Fibroblast of lung (primary cell): ENCODE measurements at regions not wholly inside any gene's neighbourhood (a gene's known extent, or its start where the extent isn't known, plus 50 kb on each side); places are given as distances from the start of the nearest gene placed in this dataset.

Experiments
- DNase-seq, 2 donors: peaks; one replicate each; pipeline versions ENCODE4 v3.0.0 to v3.0.0-alpha.2; 2010; ENCODE audit warnings: low read depth in 2 of 2
- H2AFZ ChIP-seq: 2 replicates; pipeline ENCODE4 v1.5.1; 2012; ENCODE audit warnings: low read length, control low read depth, inconsistent platforms
- H3K27ac ChIP-seq: 2 replicates; pipeline ENCODE4 v1.5.1; 2011; ENCODE audit warnings: low read length, control low read depth; ENCODE audit not compliant: insufficient read depth
- H3K27me3 ChIP-seq: 2 replicates; pipeline ENCODE4 v1.5.1; 2011; ENCODE audit warnings: mild to moderate bottlenecking, low read length; ENCODE audit not compliant: control insufficient read depth, insufficient read depth
- H3K36me3 ChIP-seq: 2 replicates; pipeline ENCODE4 v1.5.1; 2011; ENCODE audit warnings: low read length; ENCODE audit not compliant: control insufficient read depth, insufficient read depth
- H3K4me1 ChIP-seq: 2 replicates; pipeline ENCODE4 v1.5.1; 2011; ENCODE audit warnings: low read length; ENCODE audit not compliant: control insufficient read depth, insufficient read depth; ENCODE audit errors: extremely low read depth
- H3K4me2 ChIP-seq: 2 replicates; pipeline ENCODE4 v1.5.1; 2011; ENCODE audit warnings: low read length, control low read depth; ENCODE audit not compliant: insufficient read depth; ENCODE audit errors: extremely low read depth
- H3K4me3 ChIP-seq, 4 experiments: fragments of 200-600 bp in 1 of 4; sonication (generic) in 1 of 4; replicated peaks in 1 of 4; 2 replicates each; pipeline ENCODE4 v1.5.1; 2011 to 2016; ENCODE audit warnings: low read length in 4 of 4, low read depth in 3 of 4, mild to moderate bottlenecking in 3 of 4, control low read depth in 2 of 4, inconsistent platforms in 1 of 4, mixed read lengths in 1 of 4; ENCODE audit not compliant: insufficient read depth in 1 of 4; ENCODE audit errors: control extremely low read depth in 1 of 4
- H3K79me2 ChIP-seq: 2 replicates; pipeline ENCODE4 v1.5.1; 2012; ENCODE audit warnings: mild to moderate bottlenecking, low read length, inconsistent platforms; ENCODE audit not compliant: control insufficient read depth, insufficient read depth
- H3K9ac ChIP-seq: 2 replicates; pipeline ENCODE4 v1.5.1; 2011; ENCODE audit warnings: mild to moderate bottlenecking, low read length, control low read depth; ENCODE audit not compliant: insufficient read depth
- H3K9me3 ChIP-seq: 2 replicates; pipeline ENCODE4 v1.5.1; 2012; ENCODE audit warnings: low read depth, low read length; ENCODE audit not compliant: control insufficient read depth, insufficient read depth
- H4K20me1 ChIP-seq: 2 replicates; pipeline ENCODE4 v1.5.1; 2011; ENCODE audit warnings: low read length; ENCODE audit not compliant: control insufficient read depth, insufficient read depth; ENCODE audit errors: extremely low read depth
- EZH2 ChIP-seq: IDR thresholded peaks from 2 replicates; pipeline ENCODE4 v1.5.1; 2012; ENCODE audit warnings: low read length, control low read depth, mild to moderate bottlenecking; ENCODE audit errors: missing control alignments
- TF ChIP-seq, protein P1 (sequence below), 2 donors: IDR thresholded peaks in 1 of 2; conservative IDR thresholded peaks in 1 of 2; 1 replicate in 1 of 2; 2 replicates in 1 of 2; pipeline ENCODE4 v1.5.1; 2011 to 2012; ENCODE audit warnings: low read length in 2 of 2, control low read depth in 1 of 2, inconsistent platforms in 1 of 2, low read depth in 1 of 2, mild to moderate bottlenecking in 1 of 2

DNA sequence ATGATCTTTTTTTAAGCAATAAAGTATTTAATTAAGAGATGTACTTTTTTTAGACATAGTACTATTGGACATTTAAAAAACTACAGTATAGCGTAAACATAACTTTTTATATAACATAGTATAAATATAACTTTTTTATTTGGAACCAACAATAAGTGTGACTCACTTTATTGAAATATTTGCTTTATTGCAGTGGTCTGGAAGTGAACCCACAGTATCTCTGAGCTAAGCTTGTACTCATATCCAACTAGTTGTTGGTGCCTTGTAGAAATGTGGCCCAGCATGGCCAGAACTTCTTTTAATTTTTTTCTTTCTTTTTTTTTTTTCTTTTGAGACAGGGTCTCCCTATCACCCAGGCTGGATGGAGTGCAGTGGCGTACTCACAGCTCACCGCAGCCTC, 61.5 kb upstream of the GALNT10 start:
- no peak overlapping the region for H2AFZ ChIP-seq
- H4K20me1 ChIP-seq, result no peaks in the 10 kb centered on the region
- no peaks in the 10 kb centered on the region for H3K79me2 ChIP-seq
- no peak for TF ChIP-seq EZH2
- TF ChIP-seq, protein P1, sequence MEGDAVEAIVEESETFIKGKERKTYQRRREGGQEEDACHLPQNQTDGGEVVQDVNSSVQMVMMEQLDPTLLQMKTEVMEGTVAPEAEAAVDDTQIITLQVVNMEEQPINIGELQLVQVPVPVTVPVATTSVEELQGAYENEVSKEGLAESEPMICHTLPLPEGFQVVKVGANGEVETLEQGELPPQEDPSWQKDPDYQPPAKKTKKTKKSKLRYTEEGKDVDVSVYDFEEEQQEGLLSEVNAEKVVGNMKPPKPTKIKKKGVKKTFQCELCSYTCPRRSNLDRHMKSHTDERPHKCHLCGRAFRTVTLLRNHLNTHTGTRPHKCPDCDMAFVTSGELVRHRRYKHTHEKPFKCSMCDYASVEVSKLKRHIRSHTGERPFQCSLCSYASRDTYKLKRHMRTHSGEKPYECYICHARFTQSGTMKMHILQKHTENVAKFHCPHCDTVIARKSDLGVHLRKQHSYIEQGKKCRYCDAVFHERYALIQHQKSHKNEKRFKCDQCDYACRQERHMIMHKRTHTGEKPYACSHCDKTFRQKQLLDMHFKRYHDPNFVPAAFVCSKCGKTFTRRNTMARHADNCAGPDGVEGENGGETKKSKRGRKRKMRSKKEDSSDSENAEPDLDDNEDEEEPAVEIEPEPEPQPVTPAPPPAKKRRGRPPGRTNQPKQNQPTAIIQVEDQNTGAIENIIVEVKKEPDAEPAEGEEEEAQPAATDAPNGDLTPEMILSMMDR (conservative IDR thresholded peaks at IDR 0.05 in 1 of 2, IDR thresholded peaks at IDR 0.05 in 1 of 2; ENCODE audit: low read depth in 1 of 2, low read length in 2 of 2), result no peak
- H3K4me1 ChIP-seq, result no peaks in the 10 kb centered on the region
- no peak overlapping the region for H3K4me2 ChIP-seq
- H3K4me3 ChIP-seq, result no peak overlapping the region
- no peak for DNase-seq
- no peaks in the 10 kb centered on the region for H3K27me3 ChIP-seq
- no peaks in the 10 kb centered on the region for H3K36me3 ChIP-seq
- H3K27ac ChIP-seq, result no peak overlapping the region
- no peaks in the 10 kb centered on the region for H3K9me3 ChIP-seq
- no peak overlapping the region for H3K9ac ChIP-seq

DNA sequence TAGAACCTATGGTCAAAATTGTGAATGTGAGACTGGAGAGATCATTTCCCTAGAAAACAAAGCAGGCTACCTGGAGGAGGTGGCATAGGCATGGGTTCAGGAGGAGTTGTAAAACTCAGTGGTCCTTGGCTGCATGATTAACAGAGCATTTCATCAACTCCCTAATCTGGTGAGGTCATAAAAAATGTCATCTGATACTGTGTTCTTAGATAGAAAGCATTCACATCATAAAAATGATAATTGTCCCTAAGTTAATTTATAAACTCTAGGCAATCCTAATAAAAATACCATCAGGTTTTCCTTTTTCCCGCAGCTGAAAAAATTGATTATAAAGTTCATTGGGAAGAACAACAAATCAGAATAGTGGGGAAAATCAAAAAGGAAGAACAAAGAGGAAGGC, 60.6 kb upstream of the GALNT10 start:
- TF ChIP-seq EZH2, result no peak
- TF ChIP-seq, protein P1 (conservative IDR thresholded peaks at IDR 0.05 in 1 of 2, IDR thresholded peaks at IDR 0.05 in 1 of 2; ENCODE audit: low read depth in 1 of 2, low read length in 2 of 2), result no peak
- H3K27ac ChIP-seq, result no peak overlapping the region
- no peaks in the 10 kb centered on the region for H3K36me3 ChIP-seq
- no peaks in the 10 kb centered on the region for H3K79me2 ChIP-seq
- DNase-seq, result no peak
- H3K4me1 ChIP-seq, result no peaks in the 10 kb centered on the region
- H3K9me3 ChIP-seq, result no peaks in the 10 kb centered on the region
- H3K4me3 ChIP-seq, result no peak overlapping the region
- H2AFZ ChIP-seq, result no peak overlapping the region
- H4K20me1 ChIP-seq, result no peaks in the 10 kb centered on the region
- no peak overlapping the region for H3K4me2 ChIP-seq
- no peak overlapping the region for H3K9ac ChIP-seq
- H3K27me3 ChIP-seq, result no peaks in the 10 kb centered on the region

DNA sequence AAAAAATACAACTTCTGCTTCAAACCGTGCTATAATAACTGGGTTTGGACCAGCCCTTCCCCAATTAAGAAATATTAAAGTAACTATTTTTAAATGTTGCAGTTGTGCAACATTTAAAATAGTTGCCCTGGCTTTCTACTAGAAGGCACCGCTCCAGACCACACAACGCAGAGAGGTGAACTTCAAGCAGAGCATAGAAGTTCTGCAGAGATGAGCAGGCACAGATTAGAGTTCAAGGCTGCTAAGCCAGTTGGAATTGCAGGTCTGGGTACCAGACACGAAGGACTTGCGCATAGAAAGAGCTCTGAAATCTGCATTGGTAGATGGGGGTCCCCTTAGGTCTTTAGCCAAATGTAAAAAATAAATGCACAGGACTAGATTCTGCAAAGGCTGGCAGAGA, 58.7 kb upstream of the GALNT10 start:
- no peak overlapping the region for H3K9ac ChIP-seq
- H2AFZ ChIP-seq, result no peak overlapping the region
- no peak overlapping the region for H3K27ac ChIP-seq
- no peak overlapping the region for H3K4me3 ChIP-seq
- no peaks in the 10 kb centered on the region for H3K9me3 ChIP-seq
- H3K79me2 ChIP-seq, result no peaks in the 10 kb centered on the region
- no peak for TF ChIP-seq EZH2
- TF ChIP-seq, protein P1 (conservative IDR thresholded peaks at IDR 0.05 in 1 of 2, IDR thresholded peaks at IDR 0.05 in 1 of 2; ENCODE audit: low read depth in 1 of 2, low read length in 2 of 2), result no peak
- H3K27me3 ChIP-seq, result no peaks in the 10 kb centered on the region
- no peaks in the 10 kb centered on the region for H3K36me3 ChIP-seq
- DNase-seq, result no peak
- H4K20me1 ChIP-seq, result no peaks in the 10 kb centered on the region
- H3K4me1 ChIP-seq, result no peaks in the 10 kb centered on the region
- no peak overlapping the region for H3K4me2 ChIP-seq
